ENCODE measurements at regions not wholly inside any gene's neighbourhood (a gene's known extent, or its start where the extent isn't known, plus 50 kb on each side); places are given as distances from the start of the nearest gene placed in this dataset.

DNA sequence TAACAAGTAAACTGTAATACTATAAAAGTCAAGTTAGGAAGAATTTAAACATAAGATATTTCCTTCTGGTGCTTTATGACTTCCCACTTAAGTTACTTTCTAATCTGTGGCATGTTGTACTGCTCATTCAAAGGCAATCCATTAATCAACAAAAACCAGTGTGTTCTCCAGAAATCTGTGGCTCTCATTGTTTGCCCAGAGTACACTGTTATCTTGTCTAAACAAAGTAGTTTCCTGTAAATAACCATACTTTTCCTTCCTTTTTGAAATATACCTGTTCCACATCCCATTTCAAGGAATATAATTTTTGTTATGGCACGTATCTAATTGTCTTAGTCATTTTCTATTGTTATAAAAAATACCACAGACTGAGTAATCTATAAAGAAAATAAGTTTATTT lies 184.1 kb downstream of the CCER1 start:
- intact Hi-C loops (cut with micrococcal nuclease), result no loop called here
- no peak for DNase-seq
- H3K4me1 ChIP-seq, result no peaks in the 10 kb centered on the region
- TF ChIP-seq CTCF (IDR thresholded peaks at IDR 0.05; ENCODE audit: borderline replicate concordance), result no peak
- no peak overlapping the region for H3K4me3 ChIP-seq
- no peaks in the 10 kb centered on the region for H3K36me3 ChIP-seq
- no peak overlapping the region for H3K27ac ChIP-seq (replicated peaks)
- no peaks in the 10 kb centered on the region for H3K27me3 ChIP-seq (ENCODE audit: low read depth)
- no peaks in the 10 kb centered on the region for H3K9me3 ChIP-seq (replicated peaks)

- intact Hi-C loops (cut with micrococcal nuclease), result no loop called here
- H3K4me1 ChIP-seq, result no peaks in the 10 kb centered on the region
- no peaks in the 10 kb centered on the region for H3K27me3 ChIP-seq (ENCODE audit: low read depth)
- peak overlapping the region; percentile 54 for H3K27ac ChIP-seq (replicated peaks)
- no peak for DNase-seq
- no peaks in the 10 kb centered on the region for H3K9me3 ChIP-seq (replicated peaks)
- no peak for TF ChIP-seq CTCF (IDR thresholded peaks at IDR 0.05; ENCODE audit: borderline replicate concordance)
- H3K4me3 ChIP-seq, result no peak overlapping the region
- no peaks in the 10 kb centered on the region for H3K36me3 ChIP-seq
Observed at GRCh38 chr12:90757957-90758356, 197.0 kb downstream of the CCER1 start.

- Histone ChIP-seq H3K27ac (replicated peaks) (no peak overlapping the region), H3K36me3 (no peaks in the 10 kb centered on the region), H3K4me1 (no peaks in the 10 kb centered on the region), H3K27me3 (ENCODE audit: low read depth) (no peaks in the 10 kb centered on the region), H3K9me3 (replicated peaks) (peaks cover 10% of the 10 kb centered on the region), H3K4me3 (no peak overlapping the region)
- TF ChIP-seq CTCF (IDR thresholded peaks at IDR 0.05; ENCODE audit: borderline replicate concordance), result no peak
- no peak for DNase-seq
- intact Hi-C loops (cut with micrococcal nuclease), result no loop called here
Observed at GRCh38 chr12:90745211-90745610, 209.8 kb downstream of the CCER1 start.

DNA sequence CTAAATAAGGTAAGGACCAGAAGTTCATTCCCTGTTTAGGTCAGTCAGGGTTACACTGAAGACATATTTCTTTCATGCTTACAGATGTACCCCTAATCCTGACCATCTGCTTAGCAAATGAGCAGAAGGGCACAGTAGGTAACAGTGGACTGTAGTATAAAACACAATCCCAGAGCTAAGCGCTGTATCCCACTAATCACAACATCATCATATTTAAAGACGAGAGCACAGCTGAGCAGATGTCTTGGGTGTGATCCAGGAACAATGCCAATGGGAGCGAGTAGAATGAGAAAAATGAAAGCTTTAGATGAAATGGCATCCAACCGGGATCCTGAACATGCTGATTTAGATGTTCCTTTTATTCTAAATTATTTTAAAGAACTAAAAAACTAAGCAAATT lies 213.4 kb downstream of the CCER1 start:
- H3K27me3 ChIP-seq (ENCODE audit: low read depth), result no peaks in the 10 kb centered on the region
- no peaks in the 10 kb centered on the region for H3K36me3 ChIP-seq
- H3K9me3 ChIP-seq (replicated peaks), result peaks cover 10% of the 10 kb centered on the region
- no peaks in the 10 kb centered on the region for H3K4me1 ChIP-seq
- TF ChIP-seq CTCF (IDR thresholded peaks at IDR 0.05; ENCODE audit: borderline replicate concordance), result no peak
- intact Hi-C loops (cut with micrococcal nuclease), result no loop called here
- no peak overlapping the region for H3K4me3 ChIP-seq
- DNase-seq, result no peak
- H3K27ac ChIP-seq (replicated peaks), result no peak overlapping the region

GRCh38 chr12:90729736-90730135 lies 225.2 kb downstream of the CCER1 start:
- no peaks in the 10 kb centered on the region for H3K36me3 ChIP-seq
- H3K4me1 ChIP-seq, result no peaks in the 10 kb centered on the region
- no peak overlapping the region for H3K4me3 ChIP-seq
- TF ChIP-seq CTCF (IDR thresholded peaks at IDR 0.05; ENCODE audit: borderline replicate concordance), result no peak
- no peaks in the 10 kb centered on the region for H3K9me3 ChIP-seq (replicated peaks)
- no peaks in the 10 kb centered on the region for H3K27me3 ChIP-seq (ENCODE audit: low read depth)
- no peak overlapping the region for H3K27ac ChIP-seq (replicated peaks)
- intact Hi-C loops (cut with micrococcal nuclease), result no loop called here
- DNase-seq, result no peak

GRCh38 chr12:90712671-90713070 lies 242.3 kb downstream of the CCER1 start:
- Histone ChIP-seq H3K36me3 (no peaks in the 10 kb centered on the region), H3K4me3 (no peak overlapping the region), H3K27ac (replicated peaks) (no peak overlapping the region), H3K27me3 (ENCODE audit: low read depth) (no peaks in the 10 kb centered on the region), H3K9me3 (replicated peaks) (no peaks in the 10 kb centered on the region), H3K4me1 (peaks cover 5% of the 10 kb centered on the region)
- intact Hi-C loops (cut with micrococcal nuclease), result no loop called here
- TF ChIP-seq CTCF (IDR thresholded peaks at IDR 0.05; ENCODE audit: borderline replicate concordance), result no peak
- DNase-seq, result no peak

Measured in left ventricle myocardium inferior (tissue), 1 donor.